Stimulated activated CD8-positive, alpha-beta memory T cell treated with anti-CD3 and anti-CD28 coated beads, Interleukin-2, amount 100 ng/mL, for 1 hour (primary cell): ENCODE measurements at regions not wholly inside any gene's neighbourhood (a gene's known extent, or its start where the extent isn't known, plus 50 kb on each side); places are given as distances from the start of the nearest gene placed in this dataset.
"Not testable (repeated sequence)": the region's sequence is repeated elsewhere in the genome, so short reads cannot be mapped to it uniquely, and the experiment has no call there.

Experiments used
- DNase-seq, 2 donors: peaks; one replicate each; pipeline ENCODE4 v3.0.0-alpha.2; 2020; ENCODE audit warnings: low read depth in 2 of 2

DNA sequence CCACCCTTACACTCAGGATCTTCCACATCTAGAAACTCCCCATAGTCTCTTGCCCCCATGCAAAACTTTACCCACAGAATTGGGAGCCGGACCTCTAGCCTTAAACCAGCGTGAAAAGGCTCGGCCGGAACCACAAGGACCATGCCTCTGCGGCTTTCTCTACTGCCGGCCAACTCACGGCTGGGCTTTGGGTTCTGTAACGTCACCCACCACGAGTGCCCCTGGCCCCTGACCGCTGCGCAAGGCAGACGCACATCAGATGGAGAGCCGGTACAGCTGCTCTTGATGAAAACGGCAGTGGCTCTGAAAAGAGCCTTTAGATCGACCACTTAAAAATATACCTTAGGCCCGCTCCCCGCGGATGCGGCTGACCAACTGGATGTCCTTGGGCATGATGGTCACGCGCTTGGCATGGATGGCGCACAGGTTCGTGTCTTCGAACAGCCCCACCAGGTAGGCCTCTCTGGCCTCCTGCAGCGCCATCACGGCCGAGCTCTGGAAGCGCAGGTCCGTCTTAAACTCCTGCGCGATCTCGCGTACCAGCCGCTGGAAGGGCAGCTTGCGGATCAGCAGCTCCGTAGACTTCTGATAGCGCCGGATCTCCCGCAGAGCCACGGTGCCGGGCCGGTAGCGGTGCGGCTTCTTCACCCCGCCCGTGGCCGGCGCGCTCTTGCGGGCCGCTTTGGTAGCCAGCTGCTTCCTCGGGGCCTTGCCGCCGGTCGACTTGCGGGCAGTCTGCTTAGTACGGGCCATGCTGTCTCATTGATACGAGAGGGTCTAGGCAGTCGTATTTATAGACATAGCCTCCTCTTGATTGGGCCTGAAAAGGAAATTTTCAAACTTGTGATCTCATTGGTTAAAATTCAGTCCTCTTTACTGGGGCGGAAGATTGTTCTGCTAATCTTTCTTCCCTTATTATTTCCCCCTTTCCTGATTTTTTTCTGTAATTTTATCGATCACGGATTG is 66.3 kb downstream of the FAM72C start:
- not testable (repeated sequence) for DNase-seq

DNA sequence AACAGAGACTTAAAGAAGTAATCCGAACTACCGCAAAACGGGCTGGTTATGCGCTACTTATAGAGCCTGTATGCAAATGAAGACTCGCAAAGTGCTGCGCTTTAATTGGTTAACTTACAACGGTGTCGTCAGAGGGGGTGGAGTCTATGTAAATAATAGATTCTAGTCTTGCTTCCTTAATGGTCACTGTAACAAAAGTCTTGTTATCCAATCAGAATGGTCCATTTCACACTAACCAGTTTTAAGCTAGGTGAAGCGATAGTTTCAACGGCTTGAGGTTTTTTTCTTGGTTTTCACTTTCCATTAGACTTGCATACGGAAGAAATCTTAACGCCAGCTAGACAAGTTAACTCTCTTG is 67.2 kb downstream of the FAM72C start:
- not testable (repeated sequence) for DNase-seq

DNA sequence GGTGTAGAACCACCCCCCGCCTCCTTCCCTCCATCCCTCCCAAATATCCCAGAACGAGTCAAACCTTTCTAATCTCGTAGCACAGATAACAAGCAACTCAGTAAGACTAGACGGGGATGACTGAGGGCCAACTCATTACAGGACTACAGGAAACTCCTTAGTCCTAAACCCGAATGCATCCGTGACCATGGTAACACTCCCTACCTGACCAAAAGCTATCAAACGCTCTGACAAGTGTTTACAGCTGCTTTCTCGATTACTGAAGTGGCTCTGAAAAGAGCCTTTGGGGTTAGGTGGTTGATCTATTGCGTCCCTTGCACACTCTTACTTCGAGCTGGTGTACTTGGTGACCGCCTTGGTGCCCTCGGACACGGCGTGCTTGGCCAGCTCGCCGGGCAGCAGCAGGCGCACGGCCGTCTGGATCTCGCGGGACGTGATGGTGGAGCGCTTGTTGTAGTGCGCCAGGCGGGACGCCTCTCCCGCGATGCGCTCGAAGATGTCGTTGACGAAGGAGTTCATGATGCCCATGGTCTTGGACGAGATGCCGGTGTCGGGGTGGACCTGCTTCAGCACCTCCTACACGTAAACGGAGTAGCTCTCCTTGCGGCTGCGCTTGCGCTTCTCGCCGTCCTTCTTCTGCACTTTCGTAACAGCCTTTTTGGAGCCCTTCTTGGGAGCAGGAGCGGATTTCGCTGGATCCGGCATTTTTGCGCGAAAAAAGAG is 67.7 kb downstream of the FAM72C start:
- DNase-seq, result not testable (repeated sequence)

DNA sequence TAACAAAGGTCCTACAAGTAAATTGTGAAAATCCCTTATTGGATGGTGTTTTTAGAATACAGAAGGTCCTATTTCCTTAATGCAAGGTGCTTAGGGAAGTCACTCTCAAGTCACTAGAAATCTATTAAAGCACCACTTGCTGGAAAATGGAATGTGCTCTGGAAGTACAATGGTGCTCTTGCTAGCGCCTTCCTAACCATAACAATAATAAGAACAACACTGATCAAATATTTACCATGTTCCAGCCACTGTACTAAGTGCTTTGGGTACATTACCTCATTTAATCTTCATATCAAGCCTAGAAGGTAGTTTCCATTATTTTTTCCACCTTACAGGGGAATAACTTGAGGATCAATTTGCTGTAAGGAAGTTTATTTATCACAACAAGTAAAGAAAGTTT is 75.4 kb downstream of the FAM72C start:
- DNase-seq, result not testable (repeated sequence)

DNA sequence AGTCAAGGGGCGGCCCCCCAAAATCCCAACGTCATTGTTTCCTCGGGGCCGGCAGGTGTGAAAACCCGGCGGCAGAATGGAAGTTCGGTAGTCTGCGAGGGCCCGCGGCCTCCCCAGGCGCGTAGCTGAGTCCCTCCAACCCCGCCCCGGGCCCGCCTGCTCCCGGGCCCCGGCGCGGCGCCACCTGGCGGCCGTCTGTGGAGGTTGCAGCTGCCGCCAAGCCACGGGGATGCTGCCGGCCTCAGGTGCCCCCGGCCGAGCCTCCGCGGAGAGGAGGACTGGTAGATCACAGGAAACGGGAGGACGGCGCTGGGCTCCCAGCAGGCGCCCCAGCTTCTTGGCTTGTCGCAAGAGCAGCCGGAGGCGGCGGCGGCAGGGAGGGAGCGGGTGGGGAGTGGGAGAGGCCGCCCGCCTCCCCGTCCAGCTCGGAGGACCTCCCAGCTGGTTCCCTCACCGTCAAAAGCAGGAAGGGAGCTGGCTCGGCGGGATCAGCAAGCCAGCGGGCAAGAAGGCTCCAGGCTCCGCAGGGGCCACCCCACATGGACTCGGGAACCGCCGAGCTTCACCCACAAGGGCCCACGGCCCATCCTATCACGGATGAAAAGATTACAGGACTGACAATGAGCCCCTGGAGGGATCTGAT is 86.7 kb downstream of the FAM72C start:
- peak; percentile 36 to 55 for DNase-seq

DNA sequence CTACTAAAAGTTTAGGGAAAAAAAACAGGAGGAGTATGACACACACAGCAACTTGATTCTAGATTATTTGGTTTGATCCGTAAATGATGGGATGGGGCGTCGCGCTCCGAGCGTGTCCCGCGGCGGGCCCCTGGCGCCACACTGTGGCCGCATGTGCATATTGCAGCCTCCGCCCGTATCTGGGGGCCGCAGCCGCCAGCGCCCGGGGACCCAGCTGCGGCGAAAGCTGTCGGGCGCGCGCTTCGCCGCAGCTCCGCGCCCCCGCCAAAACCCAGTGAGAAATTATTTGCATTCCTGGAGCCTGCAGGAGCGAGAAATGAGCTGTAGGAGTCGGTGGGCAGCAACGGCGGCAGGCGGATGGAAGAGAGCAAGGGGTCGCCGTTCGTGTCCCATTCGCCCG is 87.3 kb downstream of the FAM72C start:
- not testable (repeated sequence) for DNase-seq

DNA sequence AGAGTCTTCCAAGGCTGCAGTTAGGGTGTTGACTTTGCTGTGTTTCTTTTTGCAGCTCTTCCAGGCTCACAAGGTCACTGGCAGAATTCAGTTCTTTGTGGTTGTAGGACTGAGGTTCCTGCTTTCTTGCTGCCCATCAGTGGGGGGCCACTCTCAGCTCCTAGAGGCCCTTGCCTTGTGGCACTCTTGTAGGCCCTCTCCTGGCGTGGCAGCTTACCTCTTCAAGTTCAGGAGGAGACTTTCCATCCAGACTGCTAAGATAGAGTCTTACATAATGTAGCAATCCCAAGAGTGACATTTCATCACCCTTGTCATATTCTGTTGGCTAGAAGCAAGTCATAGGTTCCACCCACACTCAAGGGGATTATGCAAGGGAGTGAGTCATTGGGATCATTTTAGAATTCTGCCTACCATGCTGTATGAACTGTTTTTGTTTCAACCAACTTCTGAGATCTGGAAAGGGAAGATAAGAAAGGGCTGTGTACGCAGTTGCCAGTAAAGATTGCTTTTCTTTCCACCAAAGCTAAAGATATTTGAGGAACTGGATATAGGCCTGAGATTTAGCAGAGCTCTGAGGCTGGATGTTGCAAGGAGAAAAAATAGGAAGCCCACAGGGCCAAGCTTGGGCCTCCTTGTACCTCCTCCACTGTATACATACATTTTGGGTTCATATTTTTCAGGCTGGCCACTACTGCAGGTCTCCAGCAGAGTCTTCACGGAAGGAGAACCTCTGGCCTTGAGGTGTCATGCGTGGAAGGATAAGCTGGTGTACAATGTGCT is 91.8 kb downstream of the FAM72C start:
- DNase-seq, result not testable (repeated sequence)

DNA sequence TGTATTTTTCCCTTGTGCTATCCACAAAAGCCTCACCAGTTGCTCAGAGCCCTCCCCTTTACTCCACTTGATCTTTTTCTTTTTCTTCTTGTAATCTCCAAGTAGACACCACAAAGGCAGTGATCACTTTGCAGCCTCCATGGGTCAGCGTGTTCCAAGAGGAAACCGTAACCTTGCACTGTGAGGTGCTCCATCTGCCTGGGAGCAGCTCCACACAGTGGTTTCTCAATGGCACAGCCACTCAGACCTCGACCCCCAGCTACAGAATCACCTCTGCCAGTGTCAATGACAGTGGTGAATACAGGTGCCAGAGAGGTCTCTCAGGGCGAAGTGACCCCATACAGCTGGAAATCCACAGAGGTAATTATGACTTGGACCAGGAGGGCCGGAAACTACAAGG is 95.8 kb downstream of the FAM72C start:
- not testable (repeated sequence) for DNase-seq

DNA sequence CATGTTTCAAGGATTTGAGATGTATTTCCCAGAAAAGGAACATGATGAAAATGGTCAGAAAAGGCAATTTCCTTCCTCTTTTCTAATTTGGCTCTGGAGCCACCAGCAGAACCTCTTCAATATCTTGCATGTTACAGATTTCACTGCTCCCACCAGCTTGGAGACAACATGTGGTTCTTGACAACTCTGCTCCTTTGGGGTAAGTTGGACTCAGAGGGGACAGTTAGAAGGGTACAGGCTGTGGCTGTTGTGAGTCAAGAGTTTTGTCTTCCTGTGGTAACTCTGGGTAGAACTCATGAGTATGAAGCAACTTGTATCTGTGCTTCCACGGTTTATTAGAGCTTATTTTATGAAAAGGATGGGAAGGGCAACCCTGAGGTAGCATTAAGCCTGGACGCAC is 97.2 kb downstream of the FAM72C start:
- DNase-seq, result not testable (repeated sequence)

DNA sequence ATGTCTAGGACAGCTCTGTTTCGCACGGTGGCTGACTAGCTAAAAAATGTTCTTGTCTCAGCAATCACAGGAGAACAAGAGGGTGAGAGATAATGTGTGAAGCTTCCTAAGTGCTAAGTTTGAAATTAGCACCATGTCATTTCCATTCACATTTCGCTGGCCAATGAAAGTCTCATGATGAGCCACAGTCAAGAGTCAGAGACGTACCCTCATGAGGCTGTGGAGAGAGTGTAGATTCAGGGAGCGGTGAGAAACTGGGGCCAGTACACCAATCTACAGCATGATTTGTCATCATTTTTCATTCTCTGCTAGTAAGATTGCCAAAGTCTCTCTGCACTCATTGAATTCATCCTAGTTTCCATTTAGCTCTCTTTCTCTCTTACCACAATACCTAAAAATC is 98.1 kb downstream of the FAM72C start:
- DNase-seq, result not testable (repeated sequence)

DNA sequence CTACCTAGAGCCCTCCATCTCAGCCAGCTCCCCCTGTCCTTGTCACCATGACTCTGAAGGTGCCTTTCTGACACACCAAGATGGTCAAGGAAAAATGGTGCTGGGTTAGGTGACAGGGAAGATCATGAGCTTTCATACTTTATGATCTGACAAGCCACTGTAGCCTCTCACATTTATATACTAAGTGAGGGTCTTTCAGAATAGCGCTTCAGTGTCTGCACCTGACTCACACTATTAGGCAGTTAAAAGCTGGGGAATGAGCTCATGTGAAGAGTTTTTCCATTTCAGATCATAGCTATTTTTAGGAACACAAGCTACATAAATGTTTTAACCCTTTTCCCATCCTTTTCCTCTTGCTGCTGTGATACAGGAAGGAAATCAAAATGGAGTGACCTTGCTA is 101.4 kb downstream of the FAM72C start:
- not testable (repeated sequence) for DNase-seq

DNA sequence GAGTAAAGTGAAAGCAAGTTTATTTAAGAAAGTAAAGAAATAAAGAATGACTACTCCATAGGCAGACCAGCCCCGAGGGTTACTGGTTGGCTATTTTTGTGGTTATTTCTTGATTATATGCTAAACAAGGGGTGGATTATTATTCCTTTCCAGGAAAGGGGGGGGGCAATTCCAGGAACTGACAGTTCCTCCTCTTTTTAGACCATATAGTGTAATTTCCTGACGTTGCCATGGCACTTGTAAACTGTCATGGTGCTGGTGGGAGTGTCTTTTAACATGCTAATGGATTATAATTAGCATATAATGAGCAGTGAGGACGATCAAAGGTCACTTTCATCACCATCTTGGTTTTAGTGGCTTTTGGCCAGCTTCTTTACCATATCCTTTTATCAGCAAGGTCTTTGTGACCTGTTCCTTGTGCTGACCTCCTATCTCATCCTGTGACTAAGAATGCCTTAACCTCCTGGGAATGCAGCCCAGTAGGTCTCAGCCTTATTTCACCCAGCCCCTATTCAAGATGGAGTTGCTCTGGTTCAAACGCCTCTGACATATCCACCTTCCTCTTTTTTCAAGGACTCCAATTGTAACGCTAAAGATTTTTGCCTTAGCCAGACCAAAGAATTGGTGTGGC is 104.1 kb downstream of the FAM72C start:
- DNase-seq, result not testable (repeated sequence)

DNA sequence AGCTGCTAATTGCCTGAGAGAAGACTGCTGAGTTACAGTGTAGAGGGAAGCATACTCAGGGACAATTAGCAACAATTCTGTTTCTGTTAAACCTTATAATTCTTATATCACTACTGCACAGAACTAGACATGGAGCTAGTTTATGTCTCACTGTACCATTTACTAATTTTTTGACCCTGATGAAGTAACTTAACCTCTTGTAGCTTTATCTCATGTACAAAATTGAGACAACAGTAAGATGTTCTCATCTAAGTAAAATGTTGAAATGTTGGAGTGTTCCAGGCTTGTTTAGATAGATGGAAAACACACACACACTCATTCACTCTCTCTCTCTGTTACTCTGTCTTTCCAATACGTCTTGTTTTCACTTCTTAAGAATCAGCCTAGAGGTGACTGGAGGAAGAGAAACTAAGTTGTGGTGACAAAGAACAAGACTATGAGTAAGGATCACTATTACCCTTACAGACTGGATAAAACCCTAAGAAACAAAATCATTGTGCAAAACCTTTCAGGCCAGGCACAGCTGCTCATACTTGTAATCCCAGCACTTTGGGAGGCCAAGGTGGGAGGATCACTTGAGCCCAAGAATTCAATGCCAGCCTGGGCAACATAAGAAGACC is 107.8 kb downstream of the FAM72C start:
- not testable (repeated sequence) for DNase-seq

DNA sequence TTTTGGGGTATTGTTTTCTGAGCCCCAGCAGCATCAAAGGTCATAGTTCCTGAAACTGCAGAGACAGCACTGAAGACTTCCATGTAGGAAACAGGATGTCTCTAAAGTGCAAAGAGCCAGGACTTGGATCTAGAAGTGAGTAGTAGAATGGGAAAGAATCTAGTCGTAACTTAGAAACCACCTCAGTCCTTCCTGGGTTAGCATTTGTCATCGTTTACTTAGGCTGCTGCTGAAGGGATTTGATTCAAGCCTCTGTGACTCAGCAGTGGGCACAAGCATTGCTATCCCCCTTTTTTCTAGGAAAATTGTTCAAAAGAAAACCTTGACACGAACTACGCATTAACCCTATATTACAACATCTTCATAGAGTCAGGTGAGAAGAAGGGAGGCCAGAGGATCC is 109.1 kb downstream of the FAM72C start:
- DNase-seq, result not testable (repeated sequence)

DNA sequence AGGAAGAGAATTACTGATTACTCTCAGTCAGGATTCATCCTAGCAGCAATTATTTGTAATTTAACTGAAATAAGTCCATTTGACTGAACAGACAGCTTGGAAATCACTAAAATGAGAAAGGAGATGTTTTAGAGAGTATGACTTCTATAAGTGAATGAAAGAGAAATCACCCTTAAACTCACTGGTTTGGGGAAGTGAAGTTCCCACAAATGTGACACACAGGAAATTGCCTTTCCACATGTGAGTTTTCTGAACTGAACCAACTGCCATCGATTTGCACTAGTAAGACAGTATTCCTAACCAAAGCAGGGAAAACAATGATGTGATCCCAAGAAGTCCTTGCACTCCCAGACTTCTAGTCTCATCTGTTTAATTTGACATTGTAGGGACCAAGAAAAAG is 110.5 kb downstream of the FAM72C start:
- not testable (repeated sequence) for DNase-seq

DNA sequence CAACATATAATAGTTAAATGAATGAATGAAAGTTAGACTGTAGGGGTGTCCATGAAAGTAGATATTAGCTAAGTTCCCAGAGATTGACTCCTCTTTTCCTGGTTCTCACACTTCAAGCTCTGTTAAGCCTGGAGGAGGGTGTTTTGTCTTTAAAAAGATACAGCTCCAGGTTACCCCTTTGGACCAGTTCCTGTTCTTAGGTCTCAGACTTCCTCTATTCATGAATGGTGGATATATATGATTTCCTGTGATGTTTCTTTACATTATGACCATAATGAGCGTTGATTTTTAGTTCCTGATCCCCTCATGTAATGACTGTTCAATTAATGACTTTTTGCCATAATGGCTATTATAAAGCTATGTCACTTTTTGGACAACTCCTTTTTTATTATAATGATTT is 115.9 kb downstream of the FAM72C start:
- DNase-seq, result not testable (repeated sequence)

DNA sequence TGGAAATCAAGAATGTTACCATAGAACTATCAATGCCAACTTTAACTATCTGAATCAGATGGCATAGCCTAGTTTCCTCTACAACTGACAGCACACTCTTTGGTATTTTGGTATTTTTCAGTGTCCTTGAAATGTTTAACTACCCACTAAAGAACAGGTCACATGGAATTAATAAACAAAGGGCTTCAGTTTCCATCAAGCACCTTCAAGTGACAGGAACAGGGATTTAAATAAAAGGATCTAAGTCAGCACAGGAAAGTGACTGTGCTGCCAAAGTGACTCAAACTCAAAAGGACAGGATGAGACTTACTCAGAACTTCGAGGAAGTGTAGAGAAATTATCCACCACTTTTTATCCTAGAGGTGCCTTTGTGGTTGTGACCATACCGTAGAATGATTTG is 117.7 kb downstream of the FAM72C start:
- DNase-seq, result not testable (repeated sequence)

DNA sequence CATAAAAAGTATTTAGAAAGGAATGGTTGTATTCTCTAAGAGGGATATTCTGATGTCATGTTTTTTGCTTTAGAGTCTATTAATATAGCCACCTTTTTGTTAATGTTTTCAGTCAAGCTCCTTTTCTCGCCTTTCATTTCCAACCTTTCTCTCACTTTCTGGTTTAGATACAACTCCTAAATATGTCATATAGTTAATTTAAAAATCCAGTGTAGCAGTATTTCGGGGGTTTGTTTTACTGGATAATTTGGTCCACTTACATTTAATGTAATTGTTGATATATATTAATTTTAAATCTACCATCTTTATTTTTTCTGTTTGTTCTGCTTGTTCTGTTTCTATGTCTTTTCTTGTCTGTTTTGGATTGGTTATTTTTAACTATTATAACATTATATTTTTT is 121.1 kb downstream of the FAM72C start:
- not testable (repeated sequence) for DNase-seq

DNA sequence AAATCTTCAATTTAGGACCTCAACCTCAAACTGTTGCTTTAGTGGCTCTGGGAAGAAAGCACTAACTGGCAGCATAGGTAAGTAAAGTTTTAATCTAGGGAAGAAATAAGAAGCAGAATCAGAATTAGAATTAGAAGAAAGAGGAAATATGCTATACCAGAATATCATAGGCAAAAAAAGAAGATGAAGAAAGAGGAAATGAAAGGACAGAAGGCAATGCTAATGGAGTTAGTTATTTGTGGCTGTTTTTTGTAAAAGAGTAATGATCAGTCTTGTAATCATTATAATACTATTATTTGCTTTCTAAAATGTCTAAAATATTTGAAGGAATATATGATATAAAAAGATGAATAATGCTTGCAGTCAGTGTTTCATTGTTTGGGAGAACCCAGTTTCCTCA is 122.9 kb downstream of the FAM72C start:
- DNase-seq, result not testable (repeated sequence)

DNA sequence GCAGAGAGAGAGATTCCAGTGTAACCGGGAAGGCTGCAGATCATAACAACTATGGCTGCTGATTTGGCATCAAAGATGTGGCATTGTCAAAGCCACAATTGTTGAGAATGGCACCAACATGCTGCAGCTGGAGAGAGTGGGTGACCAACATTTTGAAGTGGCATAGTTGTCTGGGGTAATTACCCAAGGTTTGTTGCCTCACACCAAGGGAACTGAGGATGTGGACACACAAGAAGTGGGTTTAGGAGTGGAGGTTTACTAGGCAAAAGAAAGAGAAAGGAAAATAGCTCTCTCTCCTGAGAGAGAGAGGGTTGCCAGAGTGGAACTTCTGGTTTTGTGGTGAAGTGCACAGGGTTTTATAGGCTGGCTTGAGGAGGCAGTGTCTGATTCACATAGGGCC is 126.6 kb downstream of the FAM72C start:
- not testable (repeated sequence) for DNase-seq

DNA sequence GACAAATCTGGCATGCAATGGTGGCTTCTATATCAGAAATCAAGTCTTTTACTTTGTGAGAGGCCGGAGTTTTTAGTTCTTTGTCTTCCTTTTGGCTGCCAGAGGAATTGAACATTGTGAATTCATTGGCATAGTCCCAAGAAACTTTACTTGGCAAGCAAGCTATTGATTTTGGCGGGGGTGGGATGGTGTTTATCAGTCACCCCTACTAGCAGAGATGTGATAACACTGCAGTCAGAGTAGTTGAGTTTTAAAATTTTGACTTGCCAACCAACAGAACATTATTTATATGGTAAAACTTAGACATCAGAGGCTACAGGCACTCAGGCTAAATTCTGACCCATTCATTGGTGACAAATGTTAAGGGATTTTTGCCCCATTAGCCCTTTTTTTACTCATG is 129.7 kb downstream of the FAM72C start:
- DNase-seq, result not testable (repeated sequence)
